ENCODE measurements at regions not wholly inside any gene's neighbourhood (a gene's known extent, or its start where the extent isn't known, plus 50 kb on each side); places are given as distances from the start of the nearest gene placed in this dataset.

DNA sequence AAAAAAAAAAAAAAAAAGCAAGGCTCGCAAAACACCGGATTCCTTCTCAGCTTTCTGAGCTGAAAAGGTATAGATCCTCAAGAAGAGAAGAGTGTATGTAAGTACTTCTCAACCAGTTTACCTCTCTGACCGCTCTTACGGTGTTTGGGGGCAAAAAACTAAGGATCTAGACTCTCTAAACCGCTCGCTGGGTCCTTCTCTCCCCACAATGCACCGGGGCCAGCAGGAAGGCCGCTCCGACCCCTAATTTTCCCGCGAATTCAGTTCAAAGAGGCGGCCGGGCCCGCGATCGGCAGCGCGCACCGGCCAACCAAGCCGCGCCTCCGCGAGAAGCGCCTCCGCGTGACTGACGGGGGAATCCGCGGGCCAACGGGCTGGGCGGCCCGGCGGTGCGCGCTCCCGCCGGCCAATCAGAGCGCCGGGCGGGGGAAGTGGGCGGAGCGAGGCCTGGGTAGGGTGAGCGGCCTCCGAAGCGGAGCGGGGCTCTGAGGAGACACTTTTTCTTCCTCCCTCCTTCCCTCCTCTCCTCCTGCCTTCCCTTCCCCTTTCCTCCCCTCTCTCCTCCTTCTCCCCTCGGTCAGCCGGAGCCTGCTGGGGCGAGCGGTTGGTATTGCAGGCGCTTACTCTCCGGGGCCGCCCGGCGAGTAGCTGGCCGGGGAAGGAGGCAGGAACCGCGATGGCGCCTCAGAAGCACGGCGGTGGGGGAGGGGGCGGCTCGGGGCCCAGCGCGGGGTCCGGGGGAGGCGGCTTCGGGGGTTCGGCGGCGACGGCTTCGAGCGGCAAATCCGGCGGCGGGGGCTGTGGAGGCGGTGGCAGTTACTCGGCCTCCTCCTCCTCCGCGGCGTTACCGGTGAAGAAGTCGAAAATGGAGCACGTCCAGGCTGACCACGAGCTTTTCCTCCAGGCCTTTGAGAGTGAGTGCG is 93.0 kb downstream of the CRLF3 start (continued):
- TF ChIP-seq HCFC1 (IDR thresholded peaks at IDR 0.05; ENCODE audit: low read depth, low read length) (0 out of 2 replicates have a peak, but pooled peaks have one; percentile 9), THAP11 (CRISPR knock-in tag; IDR thresholded peaks at IDR 0.05) (peak; percentile 29; the same call in 1 of the 2 replicates), NCOA2 (CRISPR knock-in tag; IDR thresholded peaks at IDR 0.05) (peak; percentile 20; the same call in 1 of the 2 replicates), ZNF580 (CRISPR knock-in tag; IDR thresholded peaks at IDR 0.05; ENCODE audit: borderline replicate concordance, low read depth) (0 out of 2 replicates have a peak, but pooled peaks have one; percentile 38), GABPB1 (CRISPR knock-in tag; IDR thresholded peaks at IDR 0.05) (peak; percentile 57; the same call in 1 of the 2 replicates), DR1 (CRISPR knock-in tag; IDR thresholded peaks at IDR 0.05) (peak; percentile 16; the same call in 1 of the 2 replicates), POLR2AphosphoS5 (IDR thresholded peaks at IDR 0.05; ENCODE audit: low read depth, low read length) (peak; percentile 77), NFYB (CRISPR knock-in tag; IDR thresholded peaks at IDR 0.05) (peak; percentile 81), ZNF142 (CRISPR knock-in tag; IDR thresholded peaks at IDR 0.05) (0 out of 2 replicates have a peak, but pooled peaks have one; percentile 40), BORCS8-MEF2B (CRISPR knock-in tag; IDR thresholded peaks at IDR 0.05) (peak; percentile 80; the same call in 1 of the 2 replicates), GATAD1 (CRISPR knock-in tag; IDR thresholded peaks at IDR 0.05) (peak; percentile 35; the same call in 1 of the 2 replicates), HDAC1 (CRISPR knock-in tag; IDR thresholded peaks at IDR 0.05) (peak; percentile 66), TFDP2 (CRISPR knock-in tag; IDR thresholded peaks at IDR 0.05) (peak; percentile 96), PHF8 (CRISPR knock-in tag; IDR thresholded peaks at IDR 0.05) (peak; percentile 90), PBX2 (CRISPR knock-in tag; IDR thresholded peaks at IDR 0.05) (peak; percentile 58)
- TF ChIP-seq, protein P1, sequence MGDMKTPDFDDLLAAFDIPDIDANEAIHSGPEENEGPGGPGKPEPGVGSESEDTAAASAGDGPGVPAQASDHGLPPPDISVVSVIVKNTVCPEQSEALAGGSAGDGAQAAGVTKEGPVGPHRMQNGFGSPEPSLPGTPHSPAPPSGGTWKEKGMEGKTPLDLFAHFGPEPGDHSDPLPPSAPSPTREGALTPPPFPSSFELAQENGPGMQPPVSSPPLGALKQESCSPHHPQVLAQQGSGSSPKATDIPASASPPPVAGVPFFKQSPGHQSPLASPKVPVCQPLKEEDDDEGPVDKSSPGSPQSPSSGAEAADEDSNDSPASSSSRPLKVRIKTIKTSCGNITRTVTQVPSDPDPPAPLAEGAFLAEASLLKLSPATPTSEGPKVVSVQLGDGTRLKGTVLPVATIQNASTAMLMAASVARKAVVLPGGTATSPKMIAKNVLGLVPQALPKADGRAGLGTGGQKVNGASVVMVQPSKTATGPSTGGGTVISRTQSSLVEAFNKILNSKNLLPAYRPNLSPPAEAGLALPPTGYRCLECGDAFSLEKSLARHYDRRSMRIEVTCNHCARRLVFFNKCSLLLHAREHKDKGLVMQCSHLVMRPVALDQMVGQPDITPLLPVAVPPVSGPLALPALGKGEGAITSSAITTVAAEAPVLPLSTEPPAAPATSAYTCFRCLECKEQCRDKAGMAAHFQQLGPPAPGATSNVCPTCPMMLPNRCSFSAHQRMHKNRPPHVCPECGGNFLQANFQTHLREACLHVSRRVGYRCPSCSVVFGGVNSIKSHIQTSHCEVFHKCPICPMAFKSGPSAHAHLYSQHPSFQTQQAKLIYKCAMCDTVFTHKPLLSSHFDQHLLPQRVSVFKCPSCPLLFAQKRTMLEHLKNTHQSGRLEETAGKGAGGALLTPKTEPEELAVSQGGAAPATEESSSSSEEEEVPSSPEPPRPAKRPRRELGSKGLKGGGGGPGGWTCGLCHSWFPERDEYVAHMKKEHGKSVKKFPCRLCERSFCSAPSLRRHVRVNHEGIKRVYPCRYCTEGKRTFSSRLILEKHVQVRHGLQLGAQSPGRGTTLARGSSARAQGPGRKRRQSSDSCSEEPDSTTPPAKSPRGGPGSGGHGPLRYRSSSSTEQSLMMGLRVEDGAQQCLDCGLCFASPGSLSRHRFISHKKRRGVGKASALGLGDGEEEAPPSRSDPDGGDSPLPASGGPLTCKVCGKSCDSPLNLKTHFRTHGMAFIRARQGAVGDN (CRISPR knock-in tag; IDR thresholded peaks at IDR 0.05): peak; percentile 69
